ENCODE measurements at regions not wholly inside any gene's neighbourhood (a gene's known extent, or its start where the extent isn't known, plus 50 kb on each side); places are given as distances from the start of the nearest gene placed in this dataset.

- Histone ChIP-seq H3K9me3 (no peaks in the 10 kb centered on the region), H3K27me3 (no peaks in the 10 kb centered on the region), H3K4me3 (no peak overlapping the region), H3K4me1 (no peaks in the 10 kb centered on the region), H3K27ac (no peak overlapping the region), H3K36me3 (no peaks in the 10 kb centered on the region)
- DNase-seq (ENCODE audit: low spot score in 2 of 2): no peak
- TF ChIP-seq CTCF (IDR thresholded peaks at IDR 0.05): no peak
- intact Hi-C loops (cut with DNase I): no loop called here
Measured at GRCh38 chrX:40444798-40445496, 135.8 kb upstream of the ATP6AP2 start.

- H3K4me1 ChIP-seq: no peaks in the 10 kb centered on the region
- intact Hi-C loops (cut with DNase I): no loop called here
- H3K9me3 ChIP-seq: no peaks in the 10 kb centered on the region
- no peak for DNase-seq (ENCODE audit: low spot score in 2 of 2)
- TF ChIP-seq CTCF (IDR thresholded peaks at IDR 0.05): no peak
- H3K4me3 ChIP-seq: no peak overlapping the region
- no peaks in the 10 kb centered on the region for H3K27me3 ChIP-seq
- H3K36me3 ChIP-seq: no peaks in the 10 kb centered on the region
- no peak overlapping the region for H3K27ac ChIP-seq
Measured at GRCh38 chrX:40444133-40444532, 136.6 kb upstream of the ATP6AP2 start.

- intact Hi-C loops (cut with DNase I): no loop called here
- Histone ChIP-seq H3K27me3 (no peaks in the 10 kb centered on the region), H3K36me3 (no peaks in the 10 kb centered on the region), H3K4me1 (no peaks in the 10 kb centered on the region), H3K9me3 (no peaks in the 10 kb centered on the region), H3K4me3 (no peak overlapping the region), H3K27ac (no peak overlapping the region)
- TF ChIP-seq CTCF (IDR thresholded peaks at IDR 0.05): no peak
- DNase-seq (ENCODE audit: low spot score in 2 of 2): no peak
Measured at GRCh38 chrX:40440866-40441265, 139.9 kb upstream of the ATP6AP2 start.

- Histone ChIP-seq H3K36me3 (no peaks in the 10 kb centered on the region), H3K9me3 (no peaks in the 10 kb centered on the region), H3K4me3 (no peak overlapping the region), H3K27ac (no peak overlapping the region), H3K4me1 (no peaks in the 10 kb centered on the region), H3K27me3 (no peaks in the 10 kb centered on the region)
- no peak for TF ChIP-seq CTCF (IDR thresholded peaks at IDR 0.05)
- no peak for DNase-seq (ENCODE audit: low spot score in 2 of 2)
- intact Hi-C loops (cut with DNase I): no loop called here
Measured at GRCh38 chrX:40439625-40440532, 140.9 kb upstream of the ATP6AP2 start.

- H3K4me3 ChIP-seq: no peak overlapping the region
- H3K4me1 ChIP-seq: no peaks in the 10 kb centered on the region
- H3K9me3 ChIP-seq: no peaks in the 10 kb centered on the region
- no peak for DNase-seq (ENCODE audit: low spot score in 2 of 2)
- intact Hi-C loops (cut with DNase I): no loop called here
- H3K36me3 ChIP-seq: no peaks in the 10 kb centered on the region
- no peak overlapping the region for H3K27ac ChIP-seq
- H3K27me3 ChIP-seq: no peaks in the 10 kb centered on the region
- TF ChIP-seq CTCF (IDR thresholded peaks at IDR 0.05): no peak
Measured at GRCh38 chrX:40437348-40437747, 143.4 kb upstream of the ATP6AP2 start.

Data from ascending aorta (tissue), 2 donors.